Activated naive CD8-positive, alpha-beta T cell treated with anti-CD3 and anti-CD28 coated beads, Interleukin-2, amount 50 U/mL, for 16 hours (primary cell): ENCODE measurements at regions not wholly inside any gene's neighbourhood (a gene's known extent, or its start where the extent isn't known, plus 50 kb on each side); places are given as distances from the start of the nearest gene placed in this dataset.

ENCODE experiments used
- DNase-seq: peaks from one replicate; pipeline ENCODE4 v3.0.0-alpha.2; 2020; ENCODE audit warnings: low read depth, low spot score

GRCh38 chr3:170780955-170781354 is 89.0 kb downstream of the RPL22L1 start:
- no peak for DNase-seq

DNA sequence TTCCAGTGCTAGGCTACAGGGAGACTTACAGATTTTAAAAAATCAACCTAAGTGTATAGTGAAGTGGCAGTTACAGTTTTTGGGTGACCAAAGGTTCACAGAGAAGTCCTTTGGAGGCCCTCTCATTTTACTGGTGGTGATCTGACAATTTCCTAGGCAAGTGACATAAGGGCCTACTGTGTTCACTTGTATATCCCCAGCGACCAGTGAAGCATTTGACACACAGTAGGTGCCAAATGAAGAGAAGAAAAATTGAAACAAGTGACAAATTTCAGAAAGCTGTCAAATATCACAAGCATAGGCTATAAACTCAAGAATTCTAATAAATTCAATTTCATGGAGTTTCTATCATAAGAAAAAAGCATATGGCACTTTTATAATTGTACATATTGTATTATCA is 89.5 kb downstream of the RPL22L1 start:
- DNase-seq, result no peak

GRCh38 chr3:170778240-170779217 is 91.5 kb downstream of the RPL22L1 start:
- no peak for DNase-seq

GRCh38 chr3:170777564-170777926 is 92.5 kb downstream of the RPL22L1 start:
- DNase-seq, result no peak

DNA sequence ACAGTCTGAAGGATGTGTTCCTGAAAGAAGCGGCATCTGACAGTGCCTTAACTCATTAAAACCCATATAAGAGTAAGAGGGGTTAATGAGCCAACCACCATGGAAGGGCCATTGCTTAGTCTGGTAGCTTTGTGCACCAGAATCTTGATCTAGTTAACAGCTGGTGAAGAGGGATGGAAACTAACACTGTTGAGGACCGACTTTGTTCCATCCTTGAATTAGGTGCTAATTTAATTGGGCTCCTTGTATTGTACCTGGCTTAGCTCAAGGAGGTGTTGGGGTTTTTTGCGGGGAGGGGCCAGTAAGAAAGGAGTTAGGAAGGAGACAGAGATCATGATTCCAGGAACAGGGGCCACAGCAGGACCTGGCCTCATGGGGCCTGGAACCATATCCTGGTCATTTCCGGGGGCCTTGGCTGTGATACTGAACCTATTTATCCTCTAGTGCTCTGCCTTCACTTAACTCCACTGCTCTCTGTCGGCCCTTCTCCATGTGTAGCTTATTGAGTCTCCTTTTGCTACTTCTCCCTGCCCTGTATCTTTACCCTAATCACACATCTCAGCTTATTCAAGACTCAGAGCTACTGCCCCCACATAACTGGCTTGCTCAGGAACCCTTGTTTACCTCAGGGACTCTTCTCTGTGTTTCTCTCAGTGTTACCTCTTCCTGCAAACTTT is 93.0 kb downstream of the RPL22L1 start:
- no peak for DNase-seq

GRCh38 chr3:170773682-170774425 is 96.1 kb downstream of the RPL22L1 start:
- DNase-seq, result no peak

DNA sequence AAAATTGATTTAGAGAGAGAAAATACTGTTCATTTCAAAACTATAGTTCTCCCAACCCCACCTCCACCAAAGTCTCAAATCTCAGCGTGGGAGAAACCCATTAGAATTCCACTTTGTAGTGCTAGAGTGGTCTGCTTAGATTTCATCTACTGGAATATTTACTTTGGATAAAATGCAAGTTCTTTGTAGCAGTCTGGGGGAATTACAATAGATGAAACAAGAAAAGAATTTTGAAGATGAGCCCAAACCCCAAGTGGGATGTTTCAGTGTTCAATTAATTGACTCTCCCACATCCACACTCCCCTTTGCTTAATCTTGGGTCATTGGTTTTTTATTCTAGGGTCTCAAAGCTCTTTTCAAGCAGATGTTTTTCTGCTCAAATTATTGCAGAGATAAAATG is 97.8 kb downstream of the RPL22L1 start:
- DNase-seq, result no peak

- DNase-seq, result no peak
These were observed 101.6 kb downstream of the RPL22L1 start for GRCh38 chr3:170768334-170768801.

DNA sequence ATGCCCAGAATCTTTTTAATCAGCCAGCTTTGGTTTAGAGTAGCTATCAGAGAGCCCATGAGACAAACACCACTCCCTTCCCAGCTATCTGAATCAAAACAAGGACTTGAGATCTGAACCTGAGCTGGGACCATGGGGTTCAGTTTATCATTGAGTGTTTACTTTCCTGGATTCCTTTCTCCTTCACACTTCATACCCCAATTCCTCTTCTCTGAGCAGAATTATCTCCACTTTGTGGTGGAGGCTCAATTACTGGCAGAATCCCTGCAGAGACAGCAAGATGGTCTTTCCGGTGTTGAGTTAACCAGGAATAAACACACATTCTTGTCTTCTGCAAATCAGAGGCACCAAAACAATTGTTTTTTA is 102.4 kb downstream of the RPL22L1 start:
- DNase-seq, result no peak

- DNase-seq, result no peak
These were observed 103.0 kb downstream of the RPL22L1 start for GRCh38 chr3:170766823-170767575.

DNA sequence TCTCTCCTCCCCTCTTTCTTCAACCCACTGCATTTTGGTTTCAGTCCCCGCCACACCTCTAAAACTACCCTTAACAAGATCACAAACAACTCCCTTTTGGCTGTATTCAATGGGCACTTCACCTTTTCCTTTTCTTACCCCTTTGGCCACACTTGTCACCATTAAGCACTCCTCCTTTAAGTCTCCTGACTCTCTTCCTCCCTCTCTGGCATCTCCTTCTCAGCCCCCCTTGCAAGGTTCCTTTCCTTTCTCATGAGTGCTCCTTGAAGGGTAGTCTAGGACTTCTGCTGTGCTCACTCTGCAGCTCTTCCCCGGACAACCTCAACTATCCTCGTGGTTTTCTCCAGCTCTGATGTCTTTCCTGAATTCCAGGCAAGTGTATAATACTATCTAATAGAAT is 103.7 kb downstream of the RPL22L1 start:
- DNase-seq, result no peak

DNA sequence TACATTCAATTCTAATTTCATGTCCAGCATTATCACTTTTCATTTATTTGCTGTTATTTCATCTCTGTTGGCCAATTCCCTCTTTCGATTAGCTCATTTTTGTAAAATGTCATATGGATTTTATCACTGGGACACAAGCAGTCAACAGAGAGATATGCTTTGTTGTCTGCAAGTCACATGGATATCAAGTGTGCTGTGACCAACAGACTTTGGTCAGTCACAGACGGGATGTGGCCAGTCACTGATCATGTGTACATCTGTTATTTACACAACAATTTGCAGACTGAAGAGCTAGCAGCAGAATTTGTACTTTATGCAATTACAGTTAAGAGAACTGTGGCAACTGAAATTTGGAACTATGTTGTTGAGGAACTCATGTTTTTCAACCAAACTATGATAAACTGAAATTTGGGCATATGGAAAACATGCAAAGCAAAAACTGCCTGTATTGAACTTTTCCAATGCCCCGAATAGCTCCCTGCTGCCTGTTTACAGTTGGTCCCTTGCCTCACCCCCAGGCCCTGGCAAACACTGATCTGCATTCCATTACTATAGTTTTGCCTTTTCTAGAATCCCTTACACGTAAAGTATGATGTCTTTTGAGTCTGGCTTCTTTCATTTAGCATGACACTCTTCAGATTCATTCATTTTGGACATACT is 104.4 kb downstream of the RPL22L1 start:
- DNase-seq, result no peak

DNA sequence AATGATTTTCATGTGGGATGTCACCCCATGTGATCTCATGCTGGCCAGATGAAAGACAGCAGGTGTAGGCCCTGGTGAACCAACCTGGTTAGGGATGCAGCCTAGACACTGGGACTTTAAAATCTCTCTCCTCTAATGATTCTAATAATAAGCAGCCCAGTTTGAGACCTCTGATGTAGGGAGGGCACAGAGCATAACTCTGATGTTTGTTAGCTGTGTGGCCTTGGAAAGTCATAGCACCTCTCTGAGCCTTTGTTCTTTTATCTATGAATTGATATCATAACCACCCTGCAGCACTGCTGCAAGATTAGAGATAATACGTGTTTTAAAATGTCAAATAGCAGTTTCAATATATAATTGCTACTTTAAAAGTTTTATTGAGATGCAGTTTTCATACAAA is 106.0 kb downstream of the RPL22L1 start:
- no peak for DNase-seq

- DNase-seq, result no peak
These were observed 107.9 kb downstream of the RPL22L1 start for GRCh38 chr3:170762064-170762463.

- no peak for DNase-seq
These were observed 108.9 kb downstream of the RPL22L1 start for GRCh38 chr3:170761103-170761502.

DNA sequence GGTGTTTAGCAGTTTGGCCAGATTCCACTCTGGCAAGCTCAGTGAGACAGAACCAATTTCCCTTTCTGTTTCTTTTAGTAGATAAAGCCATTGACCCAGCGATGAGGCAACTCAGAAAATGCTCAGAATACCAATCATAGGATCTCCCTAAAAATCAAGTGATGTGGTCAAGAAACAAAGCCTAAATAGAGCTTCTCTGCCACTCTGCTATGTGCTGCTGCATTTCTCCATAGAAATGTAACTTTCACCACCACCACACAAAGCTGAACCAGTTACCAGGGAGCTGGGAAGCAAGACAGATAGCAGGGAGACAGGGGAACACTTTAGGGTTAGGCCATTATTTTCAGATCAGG is 109.8 kb downstream of the RPL22L1 start:
- DNase-seq, result no peak

- DNase-seq, result no peak
These were observed 110.4 kb downstream of the RPL22L1 start for GRCh38 chr3:170759511-170760173.

DNA sequence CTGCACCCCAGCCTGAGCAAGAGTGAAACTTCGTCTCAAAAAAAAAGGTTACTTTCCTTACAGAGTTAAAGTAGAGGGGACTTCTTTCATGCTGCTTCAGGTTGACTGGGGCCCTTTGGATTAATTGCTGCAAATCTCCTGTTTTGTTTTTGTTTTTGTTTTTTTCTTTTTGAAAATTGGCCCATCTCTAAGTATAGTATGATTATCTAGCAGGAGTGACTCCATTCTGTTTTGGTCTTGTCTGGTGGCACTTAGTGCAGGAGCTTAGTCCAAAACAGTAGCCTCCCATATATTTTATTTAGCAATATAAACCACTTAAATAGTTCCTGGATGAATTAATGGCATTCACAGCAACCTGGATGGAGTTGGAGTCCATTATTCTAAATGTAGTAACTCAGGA is 113.0 kb downstream of the RPL22L1 start:
- DNase-seq, result no peak

- DNase-seq, result no peak
These were observed 115.7 kb downstream of the RPL22L1 start for GRCh38 chr3:170754311-170754693.
